Stomach smooth muscle (tissue), 2 donors: ENCODE measurements at regions not wholly inside any gene's neighbourhood (a gene's known extent, or its start where the extent isn't known, plus 50 kb on each side); places are given as distances from the start of the nearest gene placed in this dataset.

Source experiments
- H3K27ac ChIP-seq: one replicate; pipeline ENCODE4 v1.7.0; 2013; ENCODE audit warnings: mild to moderate bottlenecking, low read length, inconsistent platforms
- H3K27me3 ChIP-seq, 2 donors: one replicate each; pipeline ENCODE4 v1.7.0; 2013; ENCODE audit warnings: low read length in 2 of 2; ENCODE audit not compliant: insufficient read depth in 2 of 2, control insufficient read depth in 1 of 2
- H3K36me3 ChIP-seq, 2 donors: one replicate each; pipeline ENCODE4 v1.7.0; 2013; ENCODE audit warnings: low read length in 2 of 2; ENCODE audit not compliant: control insufficient read depth in 2 of 2, insufficient read depth in 2 of 2
- H3K4me1 ChIP-seq: one replicate; pipeline ENCODE4 v1.7.0; 2013; ENCODE audit warnings: low read length; ENCODE audit not compliant: control insufficient read depth, insufficient read depth
- H3K4me3 ChIP-seq, 2 donors: one replicate each; pipeline ENCODE4 v1.7.0; 2013; ENCODE audit warnings: low read length in 2 of 2
- H3K9ac ChIP-seq, 2 donors: one replicate each; pipeline ENCODE4 v1.7.0; 2013; ENCODE audit warnings: low read length in 2 of 2, mild to moderate bottlenecking in 1 of 2
- H3K9me3 ChIP-seq, 2 donors: one replicate each; pipeline ENCODE4 v1.7.0; 2013; ENCODE audit warnings: low read length in 2 of 2; ENCODE audit not compliant: control insufficient read depth in 2 of 2
- donor health status: healthy.
- donor health status: Pancreatic carcinoma.

DNA sequence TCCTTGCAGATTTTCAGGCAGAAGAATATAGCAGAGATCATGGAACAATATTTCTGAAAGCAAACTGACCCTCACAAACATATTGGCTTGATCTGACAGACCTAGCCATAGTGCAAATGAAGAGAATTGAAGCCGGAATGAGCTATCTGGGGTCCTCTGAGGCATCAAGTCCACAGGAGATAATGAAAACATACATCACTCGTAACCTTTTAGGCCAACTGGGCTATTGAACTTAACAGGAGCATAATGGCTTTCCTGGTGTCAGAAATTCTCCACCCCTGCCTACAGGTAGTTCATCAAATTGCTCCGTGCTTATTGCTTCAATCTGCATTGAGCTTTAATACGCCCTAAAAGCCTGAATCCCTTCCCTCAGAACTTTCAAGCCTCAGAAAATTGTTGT is 1414.6 kb upstream of the TENM4 start:
- no peaks in the 10 kb centered on the region for H3K9me3 ChIP-seq
- no peak overlapping the region for H3K4me3 ChIP-seq
- H3K27ac ChIP-seq: no peak overlapping the region
- H3K36me3 ChIP-seq: no peaks in the 10 kb centered on the region
- no peaks in the 10 kb centered on the region for H3K4me1 ChIP-seq
- no peak overlapping the region for H3K9ac ChIP-seq
- no peaks in the 10 kb centered on the region for H3K27me3 ChIP-seq

DNA sequence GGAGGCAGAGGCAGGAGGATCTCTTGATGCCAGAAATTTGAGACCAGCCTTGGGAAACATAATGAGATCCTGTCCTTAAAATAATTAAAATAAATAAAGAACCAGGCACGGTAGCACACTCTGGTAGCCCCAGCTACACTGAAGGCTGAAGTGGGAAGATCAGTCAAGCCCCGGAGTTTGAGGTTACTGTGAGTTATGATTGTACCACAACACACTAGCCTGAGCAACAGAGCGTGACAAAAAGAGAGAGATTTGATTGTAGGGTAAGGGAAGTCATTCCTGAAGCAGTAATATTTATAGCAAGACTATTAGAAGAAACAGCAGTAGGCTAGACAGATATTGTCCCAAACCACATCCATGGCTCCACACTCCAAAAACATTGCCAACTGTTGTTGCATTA is 1408.4 kb upstream of the TENM4 start:
- no peaks in the 10 kb centered on the region for H3K4me1 ChIP-seq
- no peak overlapping the region for H3K4me3 ChIP-seq
- H3K27ac ChIP-seq: no peak overlapping the region
- H3K9me3 ChIP-seq: no peaks in the 10 kb centered on the region
- H3K36me3 ChIP-seq: no peaks in the 10 kb centered on the region
- no peaks in the 10 kb centered on the region for H3K27me3 ChIP-seq
- no peak overlapping the region for H3K9ac ChIP-seq

DNA sequence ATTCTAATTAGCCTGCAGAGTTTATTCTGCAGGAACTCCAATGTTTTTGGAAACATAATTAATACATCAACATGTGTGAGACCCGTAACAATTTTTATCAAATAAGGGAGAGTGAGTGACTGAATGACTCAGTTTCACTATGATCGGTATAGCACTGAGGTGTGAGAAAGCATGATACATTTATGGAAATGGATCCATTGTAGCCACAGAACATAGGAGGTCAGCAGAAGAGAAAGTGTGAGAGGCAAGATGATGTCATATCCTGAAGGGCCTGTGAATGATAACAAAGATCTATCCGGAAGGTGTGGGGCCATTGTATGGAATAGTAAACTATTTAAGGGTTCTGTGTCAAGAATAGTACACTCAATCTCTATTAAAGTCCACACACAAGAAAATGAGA is 1406.1 kb upstream of the TENM4 start:
- no peak overlapping the region for H3K27ac ChIP-seq
- no peak overlapping the region for H3K4me3 ChIP-seq
- H3K36me3 ChIP-seq: no peaks in the 10 kb centered on the region
- H3K27me3 ChIP-seq: no peaks in the 10 kb centered on the region
- H3K4me1 ChIP-seq: no peaks in the 10 kb centered on the region
- H3K9ac ChIP-seq: no peak overlapping the region
- H3K9me3 ChIP-seq: no peaks in the 10 kb centered on the region

DNA sequence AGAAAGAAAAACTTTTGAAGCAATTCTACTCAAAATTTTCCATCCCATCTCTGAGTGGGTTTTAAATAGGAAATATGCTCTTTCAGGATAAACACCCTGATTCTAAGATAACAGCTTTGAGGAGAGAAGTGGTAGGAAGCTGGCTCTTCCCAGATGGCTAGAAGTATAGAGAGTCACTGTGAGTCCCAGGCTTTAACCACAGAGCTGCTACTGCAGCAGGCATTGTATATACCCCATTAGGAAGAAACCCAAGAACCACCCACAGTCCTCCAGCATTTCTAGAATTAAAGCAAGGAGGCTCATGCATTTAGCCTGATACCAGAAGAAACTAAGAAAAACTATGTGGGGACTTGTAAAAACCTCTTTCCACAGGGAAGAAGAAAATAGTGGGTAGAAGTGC is 1405.6 kb upstream of the TENM4 start:
- Histone ChIP-seq H3K27me3 (no peaks in the 10 kb centered on the region), H3K9ac (no peak overlapping the region), H3K36me3 (no peaks in the 10 kb centered on the region), H3K4me1 (no peaks in the 10 kb centered on the region), H3K9me3 (no peaks in the 10 kb centered on the region), H3K4me3 (no peak overlapping the region), H3K27ac (no peak overlapping the region)

DNA sequence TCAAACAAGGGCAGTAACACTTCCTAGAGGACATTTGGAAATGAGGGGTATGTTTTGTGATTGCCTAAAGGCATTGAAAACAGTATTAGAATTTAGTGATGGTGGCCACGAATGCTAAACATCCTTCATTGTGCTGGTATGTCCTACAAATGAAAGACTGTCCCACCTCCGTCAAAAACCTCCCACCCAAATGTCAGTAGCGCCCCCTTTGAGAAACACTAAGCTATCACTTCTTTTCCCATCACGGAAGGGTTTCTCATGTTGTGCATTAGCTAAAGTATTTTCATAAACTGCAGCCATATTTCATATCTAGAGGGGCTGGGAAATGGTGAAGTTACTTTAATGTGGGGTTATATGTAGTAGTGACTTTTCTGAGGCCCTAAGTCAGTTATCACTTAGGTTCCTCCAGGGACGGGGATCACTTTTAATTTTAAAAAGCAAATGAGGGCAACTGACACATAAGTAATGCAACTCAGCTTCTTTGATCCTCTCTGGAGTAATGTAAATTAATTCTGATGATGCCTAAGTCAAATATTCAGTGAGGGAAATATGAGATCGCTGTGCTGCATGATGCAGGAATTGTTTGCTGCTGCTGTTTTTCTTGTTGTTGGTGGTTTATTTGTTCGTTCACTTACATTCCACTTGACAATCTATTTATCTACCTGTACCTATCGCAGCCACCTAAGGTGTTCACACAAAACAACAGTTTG is 1403.4 kb upstream of the TENM4 start:
- no peaks in the 10 kb centered on the region for H3K27me3 ChIP-seq
- no peak overlapping the region for H3K4me3 ChIP-seq
- no peaks in the 10 kb centered on the region for H3K36me3 ChIP-seq
- no peaks in the 10 kb centered on the region for H3K9me3 ChIP-seq
- H3K27ac ChIP-seq: no peak overlapping the region
- H3K4me1 ChIP-seq: no peaks in the 10 kb centered on the region
- no peak overlapping the region for H3K9ac ChIP-seq

DNA sequence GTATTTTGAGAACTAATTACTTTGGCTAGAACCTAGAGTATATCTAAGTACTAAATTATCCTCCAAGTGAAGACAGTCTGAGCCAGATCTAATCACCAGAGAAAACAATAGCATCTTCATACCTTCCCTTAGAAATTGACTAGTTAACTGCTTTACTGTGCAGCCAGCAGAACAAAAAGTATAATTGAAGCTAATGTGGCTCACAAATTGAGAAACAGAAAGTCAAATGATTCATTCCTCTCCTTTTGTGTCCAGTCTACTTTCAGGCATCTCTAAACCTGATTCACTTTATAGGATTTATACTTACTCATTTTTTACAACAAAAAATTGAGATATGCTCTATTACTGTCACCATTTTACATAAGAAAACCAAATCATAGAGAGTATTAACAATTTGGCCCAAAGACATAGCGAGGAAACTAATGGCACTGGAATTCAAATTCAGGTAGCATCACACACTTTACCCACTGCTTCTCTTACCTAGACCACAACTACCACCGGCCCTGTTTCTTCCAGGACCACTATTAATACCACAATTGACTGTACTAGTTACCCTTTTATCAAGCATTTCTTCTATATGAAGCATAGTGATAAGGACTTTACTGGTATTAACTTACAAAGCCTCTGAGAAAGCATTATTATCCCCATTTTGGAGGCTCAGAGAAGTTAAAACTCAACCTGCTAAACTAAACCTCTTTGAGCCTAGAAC is 1402.6 kb upstream of the TENM4 start:
- Histone ChIP-seq H3K36me3 (no peaks in the 10 kb centered on the region), H3K4me1 (no peaks in the 10 kb centered on the region), H3K4me3 (no peak overlapping the region), H3K9me3 (no peaks in the 10 kb centered on the region), H3K9ac (no peak overlapping the region), H3K27me3 (no peaks in the 10 kb centered on the region), H3K27ac (no peak overlapping the region)

DNA sequence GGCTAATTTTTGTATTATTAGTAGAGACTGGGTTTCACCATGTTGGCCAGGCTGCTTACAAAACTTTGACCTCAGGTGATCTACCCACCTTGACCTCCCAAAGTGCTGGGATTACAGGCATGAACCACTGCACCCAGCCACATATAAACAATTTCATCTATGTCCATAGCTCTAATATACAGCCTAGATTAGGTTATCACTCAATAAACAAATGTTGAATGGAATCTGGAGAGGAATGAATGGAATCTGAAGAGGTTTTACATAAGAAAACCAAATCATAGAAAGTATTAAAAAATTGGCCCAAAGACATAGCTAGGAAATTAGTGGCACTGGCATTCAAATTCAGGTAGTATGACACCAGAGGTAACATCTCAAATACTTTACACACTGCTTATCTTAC is 1401.4 kb upstream of the TENM4 start:
- Histone ChIP-seq H3K27me3 (no peaks in the 10 kb centered on the region), H3K36me3 (no peaks in the 10 kb centered on the region), H3K27ac (no peak overlapping the region), H3K9me3 (no peaks in the 10 kb centered on the region), H3K4me1 (no peaks in the 10 kb centered on the region), H3K9ac (no peak overlapping the region), H3K4me3 (no peak overlapping the region)

DNA sequence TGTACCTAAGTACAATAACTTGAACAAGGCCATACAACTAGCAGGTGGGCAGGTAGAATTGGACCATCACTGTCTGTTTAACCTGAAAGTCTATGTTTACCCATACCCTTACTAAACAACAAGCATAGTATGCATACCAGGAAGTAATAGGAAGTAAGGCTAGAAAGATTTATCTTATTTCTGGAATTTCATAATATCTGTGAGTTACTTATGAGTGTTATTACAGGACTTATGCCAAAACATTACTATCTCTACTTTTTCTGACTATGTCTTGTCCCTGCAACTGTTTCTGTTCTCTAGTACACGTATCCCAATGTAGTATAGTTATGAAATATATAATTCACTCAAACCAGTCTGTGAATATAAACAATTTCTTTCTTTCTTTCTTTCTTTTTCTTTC is 1400.8 kb upstream of the TENM4 start:
- no peaks in the 10 kb centered on the region for H3K9me3 ChIP-seq
- H3K9ac ChIP-seq: no peak overlapping the region
- H3K36me3 ChIP-seq: no peaks in the 10 kb centered on the region
- H3K4me1 ChIP-seq: no peaks in the 10 kb centered on the region
- H3K4me3 ChIP-seq: no peak overlapping the region
- no peak overlapping the region for H3K27ac ChIP-seq
- H3K27me3 ChIP-seq: no peaks in the 10 kb centered on the region

DNA sequence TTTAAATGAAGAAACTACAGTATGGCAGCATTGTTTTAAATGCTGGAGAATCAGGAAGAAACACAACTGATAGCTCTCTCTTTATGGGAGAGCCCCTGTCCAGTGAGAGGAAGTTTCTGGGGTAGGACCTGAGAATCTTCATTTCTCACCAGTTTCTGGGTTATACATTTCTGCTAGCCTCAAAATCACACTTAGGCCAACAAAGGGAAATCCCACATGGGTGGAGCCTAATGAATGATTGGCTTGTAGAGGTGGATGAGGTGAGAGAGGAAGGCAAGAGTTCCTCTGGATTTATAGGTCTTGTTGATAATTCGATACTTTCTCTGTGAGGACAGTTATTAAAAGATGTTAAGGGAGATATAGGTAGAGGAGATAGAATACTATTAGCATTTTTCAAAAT is 1397.3 kb upstream of the TENM4 start:
- Histone ChIP-seq H3K9ac (no peak overlapping the region), H3K36me3 (no peaks in the 10 kb centered on the region)

DNA sequence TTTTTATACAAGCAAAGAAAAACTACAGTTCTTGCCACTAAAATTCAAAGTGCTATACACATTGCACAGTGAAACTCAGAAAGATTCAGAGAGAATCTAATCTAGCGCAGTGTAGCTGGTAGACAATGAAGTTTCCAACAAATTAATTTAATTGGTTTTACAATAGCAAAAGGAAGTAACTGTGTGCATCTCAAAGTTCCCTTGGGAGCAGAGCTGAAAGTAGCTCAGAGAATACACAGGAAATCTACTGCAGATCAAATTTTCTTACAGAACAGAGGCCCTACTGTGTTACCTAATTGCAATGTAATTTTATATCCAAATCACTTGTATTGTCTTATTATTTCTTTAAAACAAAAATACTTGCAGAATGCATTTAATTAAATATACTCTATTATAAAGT is 1396.2 kb upstream of the TENM4 start:
- Histone ChIP-seq H3K27me3 (no peaks in the 10 kb centered on the region), H3K36me3 (no peaks in the 10 kb centered on the region), H3K9ac (no peak overlapping the region), H3K4me1 (no peaks in the 10 kb centered on the region), H3K9me3 (no peaks in the 10 kb centered on the region), H3K4me3 (no peak overlapping the region), H3K27ac (no peak overlapping the region)

More for the DNA sequence above, 1397.3 kb upstream of the TENM4 start:
- Histone ChIP-seq H3K27ac (no peak overlapping the region), H3K4me1 (no peaks in the 10 kb centered on the region), H3K27me3 (no peaks in the 10 kb centered on the region), H3K9me3 (no peaks in the 10 kb centered on the region), H3K4me3 (no peak overlapping the region)

DNA sequence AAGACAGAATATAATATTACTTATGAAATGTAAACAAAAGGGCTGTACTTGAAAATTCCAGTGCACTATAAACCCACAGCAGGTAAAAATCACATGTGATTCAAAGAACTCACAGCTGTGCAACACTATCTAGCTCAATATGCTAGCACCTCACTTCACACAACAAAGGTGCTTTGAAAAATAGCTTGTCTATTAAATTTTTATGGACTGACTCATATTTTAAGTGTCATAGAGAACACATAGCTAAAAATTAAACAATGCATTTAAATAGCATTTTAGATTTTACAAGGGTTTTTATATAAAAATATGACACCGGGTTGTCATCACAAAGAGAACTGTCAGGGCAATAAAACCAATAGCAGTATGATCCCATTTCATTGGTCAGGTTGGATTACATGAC is 1390.5 kb upstream of the TENM4 start:
- Histone ChIP-seq H3K27ac (no peak overlapping the region), H3K4me3 (no peak overlapping the region), H3K4me1 (no peaks in the 10 kb centered on the region), H3K9me3 (no peaks in the 10 kb centered on the region), H3K36me3 (no peaks in the 10 kb centered on the region), H3K27me3 (no peaks in the 10 kb centered on the region), H3K9ac (no peak overlapping the region)
